ENCODE measurements at regions not wholly inside any gene's neighbourhood (a gene's known extent, or its start where the extent isn't known, plus 50 kb on each side); places are given as distances from the start of the nearest gene placed in this dataset.

DNA sequence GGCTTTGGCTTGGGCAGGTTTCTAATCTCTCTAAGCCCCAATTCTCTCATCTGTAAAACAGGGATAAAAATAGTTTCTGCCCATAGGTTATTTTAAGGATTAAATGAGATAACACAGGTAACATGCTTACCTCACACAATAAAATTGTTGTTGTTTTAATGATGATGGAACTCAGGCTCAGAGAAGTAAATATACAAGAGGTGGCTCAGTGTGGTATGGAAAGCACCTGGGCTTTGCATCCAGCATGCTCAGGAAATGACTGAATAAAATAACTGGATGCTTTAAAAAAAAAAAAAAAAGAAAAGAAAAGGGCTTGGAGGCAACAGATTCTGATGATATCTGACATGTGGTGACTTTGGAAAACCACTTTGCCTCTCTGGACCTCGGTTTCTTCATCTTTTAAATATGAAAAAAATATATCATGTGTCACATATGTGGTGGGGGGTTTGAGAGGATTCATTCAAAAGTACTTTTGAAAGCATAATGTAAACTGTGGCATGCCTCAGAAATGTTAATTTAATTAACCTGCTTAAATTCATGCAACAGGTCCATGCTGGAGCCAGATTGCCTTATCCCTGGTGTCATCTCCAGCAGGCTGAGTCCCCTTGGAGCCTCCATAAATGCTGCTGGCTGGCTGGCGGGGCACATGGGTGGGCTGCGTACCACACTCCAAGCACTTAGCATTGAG lies 112.8 kb upstream of the CDC42EP3 start:
- no peaks in the 10 kb centered on the region for H3K9me3 ChIP-seq (replicated peaks; ENCODE audit: low read length)
- no peaks in the 10 kb centered on the region for H3K27me3 ChIP-seq (ENCODE audit: control insufficient read depth, insufficient read depth, low read length)
- H3K9ac ChIP-seq (ENCODE audit: low read depth, low read length): no peak overlapping the region
- peaks cover 75% of the 10 kb centered on the region for H3K4me1 ChIP-seq (ENCODE audit: control insufficient read depth, insufficient read depth, low read length)
- peaks cover 2% of the 10 kb centered on the region for H3K36me3 ChIP-seq (ENCODE audit: insufficient read depth, low read length)
- no peak overlapping the region for H3K4me2 ChIP-seq (ENCODE audit: low read length)
- no peak overlapping the region for H3K4me3 ChIP-seq (ENCODE audit: low read length)

DNA sequence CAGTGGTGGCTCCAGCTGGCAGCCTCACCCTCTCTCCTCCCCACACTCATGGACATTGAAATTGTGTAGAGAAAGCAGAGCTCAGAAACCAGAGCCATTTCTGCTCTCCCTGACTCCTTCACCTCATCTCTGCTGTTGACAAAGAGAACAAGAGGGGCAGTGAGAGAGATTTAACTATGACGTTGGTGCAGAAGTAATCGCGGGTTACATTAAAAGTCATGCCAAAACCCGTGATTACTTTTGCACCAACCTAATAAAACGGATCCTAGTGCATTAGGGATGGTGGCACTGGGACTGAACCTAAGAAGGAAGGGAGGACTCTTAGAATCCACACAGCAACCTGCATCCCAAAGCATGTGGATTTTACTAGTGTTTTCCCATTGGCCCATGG lies 113.3 kb upstream of the CDC42EP3 start:
- Histone ChIP-seq H3K27me3 (ENCODE audit: control insufficient read depth, insufficient read depth, low read length) (no peaks in the 10 kb centered on the region), H3K36me3 (ENCODE audit: insufficient read depth, low read length) (peaks cover 2% of the 10 kb centered on the region), H3K4me2 (ENCODE audit: low read length) (no peak overlapping the region), H3K9me3 (replicated peaks; ENCODE audit: low read length) (no peaks in the 10 kb centered on the region), H3K9ac (ENCODE audit: low read depth, low read length) (no peak overlapping the region), H3K4me1 (ENCODE audit: control insufficient read depth, insufficient read depth, low read length) (peaks cover 73% of the 10 kb centered on the region), H3K4me3 (ENCODE audit: low read length) (no peak overlapping the region)

DNA sequence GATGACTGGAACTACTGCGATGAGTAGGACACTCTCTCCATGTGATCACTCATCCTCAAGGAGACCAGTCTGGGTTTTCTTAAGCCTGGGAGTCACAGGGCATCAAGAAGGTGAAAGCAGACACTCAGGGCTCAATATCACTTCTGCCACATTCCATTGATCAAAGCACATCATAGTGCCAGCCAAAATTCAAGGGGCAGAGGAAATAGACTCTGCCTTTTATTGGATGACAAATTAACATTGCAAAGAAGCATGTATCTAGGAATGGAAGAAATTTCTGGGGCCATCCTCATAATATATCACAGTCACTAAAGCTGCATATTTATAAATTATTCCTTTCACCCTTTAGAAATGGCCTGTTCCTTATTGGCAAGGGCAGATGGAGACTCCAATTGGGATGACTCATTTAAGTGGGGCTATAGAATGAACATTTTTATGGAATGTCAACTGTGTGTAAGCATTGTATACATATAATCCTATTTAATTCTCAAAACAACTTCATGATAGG lies 114.8 kb upstream of the CDC42EP3 start:
- Histone ChIP-seq H3K4me1 (ENCODE audit: control insufficient read depth, insufficient read depth, low read length) (peaks cover 72% of the 10 kb centered on the region), H3K9ac (ENCODE audit: low read depth, low read length) (peak overlapping the region; percentile 25), H3K4me2 (ENCODE audit: low read length) (peak overlapping the region; percentile 9), H3K9me3 (replicated peaks; ENCODE audit: low read length) (no peaks in the 10 kb centered on the region), H3K27me3 (ENCODE audit: control insufficient read depth, insufficient read depth, low read length) (no peaks in the 10 kb centered on the region), H3K36me3 (ENCODE audit: insufficient read depth, low read length) (peaks cover 2% of the 10 kb centered on the region), H3K4me3 (ENCODE audit: low read length) (no peak overlapping the region)

DNA sequence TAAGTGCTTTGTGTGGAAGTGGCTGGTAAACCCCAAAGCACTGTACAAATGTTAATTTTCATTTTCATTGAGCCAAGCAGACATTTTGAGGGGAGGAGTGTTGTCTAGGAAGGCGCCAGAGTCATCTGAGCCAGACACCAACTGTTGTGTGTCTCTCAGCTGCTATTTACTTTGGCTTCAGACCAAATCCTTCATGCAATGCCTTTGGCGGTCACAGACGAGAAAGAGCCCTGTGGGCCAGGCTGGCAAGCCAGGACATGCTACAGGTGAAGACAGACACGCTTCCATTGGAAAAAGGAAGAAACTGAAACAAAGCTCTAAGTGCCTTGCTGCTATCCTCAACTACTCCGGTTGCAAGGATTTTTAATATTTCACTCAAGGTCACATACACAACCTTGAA lies 115.4 kb upstream of the CDC42EP3 start:
- peaks cover 2% of the 10 kb centered on the region for H3K36me3 ChIP-seq (ENCODE audit: insufficient read depth, low read length)
- peaks cover 66% of the 10 kb centered on the region for H3K4me1 ChIP-seq (ENCODE audit: control insufficient read depth, insufficient read depth, low read length)
- H3K27me3 ChIP-seq (ENCODE audit: control insufficient read depth, insufficient read depth, low read length): no peaks in the 10 kb centered on the region
- H3K9ac ChIP-seq (ENCODE audit: low read depth, low read length): peak overlapping the region; percentile 25
- peak overlapping the region; percentile 9 for H3K4me2 ChIP-seq (ENCODE audit: low read length)
- no peaks in the 10 kb centered on the region for H3K9me3 ChIP-seq (replicated peaks; ENCODE audit: low read length)
- H3K4me3 ChIP-seq (ENCODE audit: low read length): no peak overlapping the region

DNA sequence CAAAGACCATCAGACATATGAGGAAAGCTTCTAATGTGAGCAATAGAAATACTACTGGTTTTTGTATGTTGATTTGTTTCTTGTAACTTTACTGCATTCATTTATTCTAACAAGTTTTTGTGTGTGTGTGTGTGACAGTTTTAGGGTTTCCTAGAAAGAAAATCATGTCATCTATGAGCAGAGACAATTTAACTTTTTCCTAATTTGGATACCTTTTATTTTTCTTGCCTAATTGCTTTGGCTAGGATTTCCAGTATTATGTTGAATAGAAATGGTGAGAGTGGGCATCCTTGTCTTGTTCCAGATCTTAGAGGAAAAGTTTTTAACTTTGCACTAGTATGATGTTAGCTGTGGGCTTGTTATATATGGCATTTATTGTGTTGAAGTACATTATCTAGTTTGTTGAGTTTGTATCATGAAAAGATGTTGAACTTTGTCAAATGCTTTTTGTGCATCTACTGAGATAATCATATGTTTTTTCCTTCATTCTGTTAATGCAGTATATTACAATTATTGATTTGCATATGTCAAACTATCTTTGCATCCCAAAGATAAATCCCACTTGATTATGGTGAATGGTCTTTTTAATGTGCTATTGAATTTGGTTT lies 117.3 kb upstream of the CDC42EP3 start:
- H3K9me3 ChIP-seq (replicated peaks; ENCODE audit: low read length): no peaks in the 10 kb centered on the region
- H3K4me1 ChIP-seq (ENCODE audit: control insufficient read depth, insufficient read depth, low read length): peaks cover 52% of the 10 kb centered on the region
- H3K9ac ChIP-seq (ENCODE audit: low read depth, low read length): no peak overlapping the region
- no peak overlapping the region for H3K4me3 ChIP-seq (ENCODE audit: low read length)
- no peaks in the 10 kb centered on the region for H3K27me3 ChIP-seq (ENCODE audit: control insufficient read depth, insufficient read depth, low read length)
- no peak overlapping the region for H3K4me2 ChIP-seq (ENCODE audit: low read length)
- peaks cover 2% of the 10 kb centered on the region for H3K36me3 ChIP-seq (ENCODE audit: insufficient read depth, low read length)

DNA sequence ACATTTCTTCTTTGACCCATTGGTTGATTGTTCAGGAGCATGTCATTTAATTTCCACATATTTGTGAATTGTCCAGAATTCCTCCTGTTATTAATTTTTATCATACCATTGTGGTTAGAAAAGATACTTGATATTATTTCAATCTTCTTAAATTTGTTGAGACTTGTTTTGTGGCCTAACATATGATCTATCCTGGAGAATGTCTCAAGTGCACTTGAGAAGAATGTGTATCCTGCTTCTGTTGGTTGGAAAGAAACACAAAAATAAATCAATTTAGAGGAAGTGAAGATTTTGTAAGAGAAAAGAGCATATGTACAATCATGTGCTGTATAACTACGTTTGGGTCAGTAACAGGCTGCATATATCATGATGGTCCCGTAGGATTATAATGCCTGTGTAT lies 118.6 kb upstream of the CDC42EP3 start:
- Histone ChIP-seq H3K9ac (ENCODE audit: low read depth, low read length) (peak overlapping the region; percentile 32), H3K4me2 (ENCODE audit: low read length) (no peak overlapping the region), H3K4me1 (ENCODE audit: control insufficient read depth, insufficient read depth, low read length) (peaks cover 55% of the 10 kb centered on the region), H3K4me3 (ENCODE audit: low read length) (no peak overlapping the region), H3K9me3 (replicated peaks; ENCODE audit: low read length) (no peaks in the 10 kb centered on the region), H3K27me3 (ENCODE audit: control insufficient read depth, insufficient read depth, low read length) (no peaks in the 10 kb centered on the region), H3K36me3 (ENCODE audit: insufficient read depth, low read length) (peaks cover 2% of the 10 kb centered on the region)

GRCh38 chr2:37790462-37790861 lies 119.0 kb upstream of the CDC42EP3 start:
- Histone ChIP-seq H3K9ac (ENCODE audit: low read depth, low read length) (peak overlapping the region; percentile 32), H3K9me3 (replicated peaks; ENCODE audit: low read length) (no peaks in the 10 kb centered on the region), H3K4me3 (ENCODE audit: low read length) (no peak overlapping the region), H3K27me3 (ENCODE audit: control insufficient read depth, insufficient read depth, low read length) (no peaks in the 10 kb centered on the region), H3K4me2 (ENCODE audit: low read length) (no peak overlapping the region), H3K36me3 (ENCODE audit: insufficient read depth, low read length) (peaks cover 2% of the 10 kb centered on the region), H3K4me1 (ENCODE audit: control insufficient read depth, insufficient read depth, low read length) (peaks cover 55% of the 10 kb centered on the region)

DNA sequence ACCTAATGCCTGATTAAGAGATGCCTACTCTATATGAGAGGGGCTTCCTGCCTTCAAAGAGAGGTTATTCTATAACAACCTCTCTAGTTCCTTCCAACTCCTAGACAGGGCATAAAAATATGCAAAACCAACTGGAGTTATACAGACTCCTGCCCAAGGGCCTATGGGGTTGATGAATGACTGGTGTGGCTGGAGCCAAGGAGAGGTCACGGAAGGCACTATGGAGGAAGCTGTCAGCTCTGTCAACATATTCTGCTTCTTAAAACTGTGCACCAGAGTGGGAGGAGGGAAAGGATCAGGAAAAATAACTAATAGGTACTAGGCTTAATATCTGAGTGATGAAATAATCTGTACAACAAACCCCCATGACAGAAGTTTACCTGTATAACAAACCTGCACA lies 120.9 kb upstream of the CDC42EP3 start:
- H3K36me3 ChIP-seq (ENCODE audit: insufficient read depth, low read length): no peaks in the 10 kb centered on the region
- H3K27me3 ChIP-seq (ENCODE audit: control insufficient read depth, insufficient read depth, low read length): no peaks in the 10 kb centered on the region
- no peak overlapping the region for H3K4me2 ChIP-seq (ENCODE audit: low read length)
- H3K9ac ChIP-seq (ENCODE audit: low read depth, low read length): no peak overlapping the region
- H3K9me3 ChIP-seq (replicated peaks; ENCODE audit: low read length): no peaks in the 10 kb centered on the region
- no peak overlapping the region for H3K4me3 ChIP-seq (ENCODE audit: low read length)
- peaks cover 57% of the 10 kb centered on the region for H3K4me1 ChIP-seq (ENCODE audit: control insufficient read depth, insufficient read depth, low read length)

- H3K36me3 ChIP-seq (ENCODE audit: insufficient read depth, low read length): no peaks in the 10 kb centered on the region
- peaks cover 60% of the 10 kb centered on the region for H3K4me1 ChIP-seq (ENCODE audit: control insufficient read depth, insufficient read depth, low read length)
- no peak overlapping the region for H3K4me3 ChIP-seq (ENCODE audit: low read length)
- H3K9ac ChIP-seq (ENCODE audit: low read depth, low read length): no peak overlapping the region
- no peak overlapping the region for H3K4me2 ChIP-seq (ENCODE audit: low read length)
- no peaks in the 10 kb centered on the region for H3K9me3 ChIP-seq (replicated peaks; ENCODE audit: low read length)
- no peaks in the 10 kb centered on the region for H3K27me3 ChIP-seq (ENCODE audit: control insufficient read depth, insufficient read depth, low read length)
Measured at GRCh38 chr2:37793004-37793403, 121.6 kb upstream of the CDC42EP3 start.

- no peaks in the 10 kb centered on the region for H3K36me3 ChIP-seq (ENCODE audit: insufficient read depth, low read length)
- no peak overlapping the region for H3K4me2 ChIP-seq (ENCODE audit: low read length)
- peaks cover 64% of the 10 kb centered on the region for H3K4me1 ChIP-seq (ENCODE audit: control insufficient read depth, insufficient read depth, low read length)
- no peaks in the 10 kb centered on the region for H3K9me3 ChIP-seq (replicated peaks; ENCODE audit: low read length)
- peak overlapping the region; percentile 17 for H3K9ac ChIP-seq (ENCODE audit: low read depth, low read length)
- H3K27me3 ChIP-seq (ENCODE audit: control insufficient read depth, insufficient read depth, low read length): no peaks in the 10 kb centered on the region
- no peak overlapping the region for H3K4me3 ChIP-seq (ENCODE audit: low read length)
Measured at GRCh38 chr2:37794717-37795116, 123.3 kb upstream of the CDC42EP3 start.

DNA sequence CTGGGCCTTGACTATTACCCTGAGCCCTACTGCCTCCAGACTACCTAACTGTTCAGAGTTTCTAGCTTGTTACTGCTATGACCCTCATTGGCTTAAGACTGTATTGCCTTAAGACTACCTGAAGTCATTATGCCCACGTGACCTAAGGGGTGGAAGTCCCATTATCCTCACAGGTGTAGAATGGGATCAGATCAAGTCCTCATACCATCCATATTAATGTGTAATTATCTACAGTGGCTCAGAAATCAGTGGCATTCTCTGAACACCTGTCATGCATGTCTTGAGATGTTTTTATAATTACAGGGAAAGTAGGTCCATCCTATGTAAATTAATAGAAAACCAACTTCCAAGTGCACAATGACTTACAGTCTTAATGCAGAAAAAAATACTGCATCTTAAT lies 124.0 kb upstream of the CDC42EP3 start:
- no peaks in the 10 kb centered on the region for H3K9me3 ChIP-seq (replicated peaks; ENCODE audit: low read length)
- H3K4me3 ChIP-seq (ENCODE audit: low read length): no peak overlapping the region
- no peaks in the 10 kb centered on the region for H3K27me3 ChIP-seq (ENCODE audit: control insufficient read depth, insufficient read depth, low read length)
- peaks cover 64% of the 10 kb centered on the region for H3K4me1 ChIP-seq (ENCODE audit: control insufficient read depth, insufficient read depth, low read length)
- H3K4me2 ChIP-seq (ENCODE audit: low read length): peak overlapping the region; percentile 13
- no peaks in the 10 kb centered on the region for H3K36me3 ChIP-seq (ENCODE audit: insufficient read depth, low read length)
- H3K9ac ChIP-seq (ENCODE audit: low read depth, low read length): peak overlapping the region; percentile 17

DNA sequence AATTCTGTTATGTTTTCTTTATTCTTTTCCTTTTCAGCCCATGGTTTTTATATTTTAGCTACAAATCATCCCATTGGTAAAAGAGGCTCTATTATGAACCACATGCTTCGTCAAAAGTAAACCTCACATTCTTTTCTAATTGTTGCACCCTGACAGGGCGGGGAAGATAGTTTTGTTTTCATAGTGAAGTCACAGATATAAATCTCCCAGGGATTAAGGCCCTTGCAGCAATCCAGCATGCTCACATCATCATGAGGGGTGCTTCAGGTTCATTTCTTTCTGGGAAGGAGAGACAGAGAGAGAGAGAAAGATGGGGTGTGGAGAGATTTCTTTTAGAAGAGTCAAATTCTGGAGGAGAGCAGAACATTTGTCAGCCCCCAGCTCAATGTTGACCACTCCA lies 124.5 kb upstream of the CDC42EP3 start:
- Histone ChIP-seq H3K9ac (ENCODE audit: low read depth, low read length) (peak overlapping the region; percentile 59), H3K4me3 (ENCODE audit: low read length) (peak overlapping the region; percentile 11), H3K4me1 (ENCODE audit: control insufficient read depth, insufficient read depth, low read length) (peaks cover 65% of the 10 kb centered on the region), H3K27me3 (ENCODE audit: control insufficient read depth, insufficient read depth, low read length) (no peaks in the 10 kb centered on the region), H3K36me3 (ENCODE audit: insufficient read depth, low read length) (no peaks in the 10 kb centered on the region), H3K4me2 (ENCODE audit: low read length) (peak overlapping the region; percentile 65), H3K9me3 (replicated peaks; ENCODE audit: low read length) (no peaks in the 10 kb centered on the region)

Data from skeletal muscle satellite cell (primary cell).